PC-3 (cell line): ENCODE measurements at regions not wholly inside any gene's neighbourhood (a gene's known extent, or its start where the extent isn't known, plus 50 kb on each side); places are given as distances from the start of the nearest gene placed in this dataset.

ENCODE experiments used
- ATAC-seq: fragments of 200-7000 bp; cut with Tn5 transposase; 2 replicates; pipeline ENCODE4 v1.9.1; 2020; ENCODE audit warnings: mild to moderate bottlenecking, moderate library complexity
- BruUV-seq: library from RNA; stranded (reverse); fragments of 400-500 nt; replicated peaks from 2 replicates; lab custom pipeline; 2021; lab: Mats Ljungman, UMichigan
- CTCF ChIA-PET: fragments of 300-600 bp; sonication (Branson Sonifier 250); formaldehyde crosslinking; loops from one replicate; lab custom pipeline; 2022; ENCODE audit warnings: antibody characterized with exemption; lab: Charles Lee
- POLR2A ChIA-PET: fragments of 300-600 bp; sonication (Branson Sonifier 250); formaldehyde crosslinking; loops from one replicate; lab custom pipeline; 2022; ENCODE audit warnings: antibody characterized with exemption; ENCODE audit not compliant: unreplicated experiment; lab: Charles Lee
- DNase-seq: peaks from one replicate; pipeline ENCODE4 v3.0.0-alpha.2; 2015
- H2AFZ ChIP-seq: fragments of 300-600 bp; sonication (generic); 2 replicates; pipeline ENCODE4 v1.6.0; 2016; ENCODE audit warnings: antibody characterized with exemption, low read length
- H3F3A ChIP-seq: fragments of 300-600 bp; sonication (generic); one replicate; pipeline ENCODE4 v1.6.0; 2017; ENCODE audit warnings: antibody characterized with exemption, low read length, control low read depth, mild to moderate bottlenecking; ENCODE audit not compliant: unreplicated experiment
- H3K27ac ChIP-seq: fragments of 300-600 bp; sonication (generic); 2 replicates; pipeline ENCODE4 v1.5.1; 2016; ENCODE audit warnings: mild to moderate bottlenecking, low read length
- H3K27me3 ChIP-seq: fragments of 300-600 bp; sonication (generic); 2 replicates; pipeline ENCODE4 v1.6.1; 2016; ENCODE audit warnings: low read length, mixed read lengths
- H3K36me3 ChIP-seq: fragments of 300-600 bp; sonication (generic); 2 replicates; pipeline ENCODE4 v1.6.1; 2016; ENCODE audit warnings: low read depth, mixed run types, low read length, mixed read lengths
- H3K4me1 ChIP-seq: fragments of 300-600 bp; sonication (generic); 2 replicates; pipeline ENCODE4 v1.5.1; 2016; ENCODE audit warnings: low read length; ENCODE audit not compliant: insufficient read depth
- H3K4me2 ChIP-seq: fragments of 300-600 bp; sonication (generic); 2 replicates; pipeline ENCODE4 v1.6.0; 2016; ENCODE audit warnings: low read length
- H3K4me3 ChIP-seq: fragments of 300-600 bp; sonication (generic); 2 replicates; pipeline ENCODE4 v1.5.1; 2016; ENCODE audit warnings: mild to moderate bottlenecking, low read length, mixed read lengths
- H3K79me2 ChIP-seq: fragments of 300-600 bp; sonication (generic); 2 replicates; pipeline ENCODE4 v1.6.1; 2017; ENCODE audit warnings: low read length, mixed read lengths
- H3K9ac ChIP-seq: fragments of 300-600 bp; sonication (generic); 2 replicates; pipeline ENCODE4 v1.6.0; 2016; ENCODE audit warnings: mild to moderate bottlenecking, low read length
- H3K9me2 ChIP-seq: fragments of 300-600 bp; sonication (generic); replicated peaks from 2 replicates; pipeline ENCODE4 v1.6.1; 2016; ENCODE audit warnings: mixed run types, low read length, mixed read lengths
- H3K9me3 ChIP-seq: fragments of 300-600 bp; sonication (generic); 2 replicates; pipeline ENCODE4 v1.6.1; 2016; ENCODE audit warnings: low read length, mixed read lengths
- H4K20me1 ChIP-seq: fragments of 300-600 bp; sonication (generic); 2 replicates; pipeline ENCODE4 v1.6.1; 2016; ENCODE audit warnings: low read length, mixed read lengths
- CTCF ChIP-seq: fragments of 300-600 bp; sonication (generic); conservative IDR thresholded peaks from 2 replicates; pipeline ENCODE4 v1.5.1; 2017; ENCODE audit warnings: antibody characterized with exemption, low read depth, mild to moderate bottlenecking, low read length
- EZH2 ChIP-seq: fragments of 300-600 bp; sonication (generic); IDR thresholded peaks from one replicate; pipeline ENCODE4 v1.6.1; 2017; ENCODE audit warnings: antibody characterized with exemption, mild to moderate bottlenecking, low read length; ENCODE audit not compliant: unreplicated experiment
- EZH2phosphoT487 ChIP-seq: fragments of 300-600 bp; sonication (generic); IDR thresholded peaks from 2 replicates; pipeline ENCODE4 v1.6.1; 2018; ENCODE audit warnings: mild to moderate bottlenecking, antibody characterized with exemption, low read length, borderline replicate concordance
- intact Hi-C: fragments of 100-400 bp; cut with micrococcal nuclease; formaldehyde crosslinking; loops from 2 replicates; pipeline ENCODE4 v1.9.0; 2023

GRCh38 chr16:62208934-62209333 lies 172.7 kb upstream of the CDH8 start:
- H3K4me3 ChIP-seq, result no peak overlapping the region
- H2AFZ ChIP-seq, result no peak overlapping the region
- no peaks in the 10 kb centered on the region for H3K9me3 ChIP-seq
- BruUV-seq, result no TSS peak
- TF ChIP-seq EZH2 (no peak), EZH2phosphoT487 (no peak), CTCF (no peak)
- no peaks in the 10 kb centered on the region for H3F3A ChIP-seq
- no peak overlapping the region for H3K27ac ChIP-seq
- no peak overlapping the region for H3K9ac ChIP-seq
- no peak for DNase-seq
- no peaks in the 10 kb centered on the region for H4K20me1 ChIP-seq
- H3K4me2 ChIP-seq, result no peak overlapping the region
- no peaks in the 10 kb centered on the region for H3K4me1 ChIP-seq
- ChIA-PET POLR2A (no interaction called here), CTCF (no interaction called here)
- intact Hi-C loops, result no loop called here
- H3K27me3 ChIP-seq, result no peaks in the 10 kb centered on the region
- no peaks in the 10 kb centered on the region for H3K36me3 ChIP-seq
- H3K79me2 ChIP-seq, result no peaks in the 10 kb centered on the region
- no peaks in the 10 kb centered on the region for H3K9me2 ChIP-seq
- ATAC-seq, result no peak

- BruUV-seq, result no TSS peak
- ChIA-PET CTCF (no interaction called here), POLR2A (no interaction called here)
- Histone ChIP-seq H3K9ac (no peak overlapping the region), H4K20me1 (no peaks in the 10 kb centered on the region), H3K36me3 (no peaks in the 10 kb centered on the region), H3K9me3 (no peaks in the 10 kb centered on the region), H3K79me2 (no peaks in the 10 kb centered on the region), H3K4me3 (no peak overlapping the region), H3K4me2 (no peak overlapping the region), H3K27me3 (no peaks in the 10 kb centered on the region), H3K27ac (no peak overlapping the region), H3K9me2 (no peaks in the 10 kb centered on the region), H3F3A (no peaks in the 10 kb centered on the region), H3K4me1 (no peaks in the 10 kb centered on the region), H2AFZ (no peak overlapping the region)
- 0 out of 2 replicates have a peak, but pooled peaks have one; percentile 30 for TF ChIP-seq CTCF
- no peak for TF ChIP-seq EZH2
- no peak for ATAC-seq
- intact Hi-C loops, result no loop called here
- no peak for DNase-seq
These were observed 169.2 kb upstream of the CDH8 start for GRCh38 chr16:62205459-62205858.

GRCh38 chr16:62201911-62202310 lies 165.7 kb upstream of the CDH8 start:
- H3K4me2 ChIP-seq, result no peak overlapping the region
- no peaks in the 10 kb centered on the region for H3F3A ChIP-seq
- no peak overlapping the region for H2AFZ ChIP-seq
- H3K27ac ChIP-seq, result no peak overlapping the region
- H3K4me1 ChIP-seq, result no peaks in the 10 kb centered on the region
- H3K9me3 ChIP-seq, result no peaks in the 10 kb centered on the region
- H4K20me1 ChIP-seq, result no peaks in the 10 kb centered on the region
- ChIA-PET CTCF (no interaction called here), POLR2A (no interaction called here)
- intact Hi-C loops, result no loop called here
- H3K79me2 ChIP-seq, result no peaks in the 10 kb centered on the region
- H3K36me3 ChIP-seq, result no peaks in the 10 kb centered on the region
- no peak for DNase-seq
- ATAC-seq, result no peak
- no TSS peak for BruUV-seq
- no peak for TF ChIP-seq CTCF
- no peak for TF ChIP-seq EZH2
- H3K9me2 ChIP-seq, result no peaks in the 10 kb centered on the region
- H3K27me3 ChIP-seq, result peaks cover 4% of the 10 kb centered on the region; the same call in 1 of the 2 replicates
- no peak overlapping the region for H3K9ac ChIP-seq
- no peak overlapping the region for H3K4me3 ChIP-seq
